Stimulated activated CD8-positive, alpha-beta memory T cell treated with anti-CD3 and anti-CD28 coated beads, Interleukin-4, amount 100 ng/mL, for 48 hours (primary cell): ENCODE measurements at regions not wholly inside any gene's neighbourhood (a gene's known extent, or its start where the extent isn't known, plus 50 kb on each side); places are given as distances from the start of the nearest gene placed in this dataset.

ENCODE experiments used
- DNase-seq: peaks from one replicate; pipeline ENCODE4 v3.0.0-alpha.2; 2020

- no peak for DNase-seq
Measured at GRCh38 chr6:26149240-26149639, 62.0 kb downstream of the HFE start.

- DNase-seq = no peak
Measured at GRCh38 chr6:26152226-26153101, 65.2 kb downstream of the HFE start.

DNA sequence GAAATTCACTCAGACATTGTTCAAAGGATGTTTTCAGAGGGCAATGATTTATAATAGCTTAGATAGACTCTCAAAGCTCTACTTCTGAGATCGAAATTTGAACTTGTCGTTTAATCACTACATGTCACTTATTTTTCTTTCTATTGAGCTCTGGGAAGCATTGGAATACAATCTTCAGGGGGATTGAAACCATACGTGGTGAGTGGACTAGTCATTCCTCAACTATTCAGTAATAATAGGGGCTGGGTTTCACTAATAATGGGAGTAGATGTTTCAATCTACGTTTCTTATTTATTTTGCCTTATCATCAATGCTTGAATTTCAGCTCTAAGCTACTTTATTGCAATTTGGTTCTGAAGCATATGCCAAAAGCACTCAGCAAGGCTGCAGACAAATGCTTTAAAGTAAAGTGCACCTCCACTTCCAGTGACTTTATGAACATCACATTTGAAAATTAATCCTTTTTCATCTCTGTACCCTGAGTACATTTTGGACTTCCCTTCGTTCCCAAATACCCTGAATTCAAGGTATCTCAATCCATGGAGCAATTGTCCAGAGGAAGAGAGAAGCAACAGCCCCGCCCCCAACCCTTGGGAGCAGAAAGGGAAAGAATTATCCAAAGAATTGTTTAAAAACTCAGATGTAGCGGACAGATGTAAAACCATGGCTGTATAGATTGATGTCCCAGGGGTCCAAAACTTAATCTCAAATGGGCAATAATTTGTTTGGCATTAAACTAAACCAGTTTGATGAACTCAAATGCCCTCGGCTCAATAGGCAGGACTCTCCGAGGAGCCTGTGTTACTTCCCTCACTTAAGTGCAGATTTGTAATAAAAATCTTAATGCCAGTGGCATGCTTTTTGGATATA lies 68.1 kb downstream of the HFE start:
- no peak for DNase-seq

DNA sequence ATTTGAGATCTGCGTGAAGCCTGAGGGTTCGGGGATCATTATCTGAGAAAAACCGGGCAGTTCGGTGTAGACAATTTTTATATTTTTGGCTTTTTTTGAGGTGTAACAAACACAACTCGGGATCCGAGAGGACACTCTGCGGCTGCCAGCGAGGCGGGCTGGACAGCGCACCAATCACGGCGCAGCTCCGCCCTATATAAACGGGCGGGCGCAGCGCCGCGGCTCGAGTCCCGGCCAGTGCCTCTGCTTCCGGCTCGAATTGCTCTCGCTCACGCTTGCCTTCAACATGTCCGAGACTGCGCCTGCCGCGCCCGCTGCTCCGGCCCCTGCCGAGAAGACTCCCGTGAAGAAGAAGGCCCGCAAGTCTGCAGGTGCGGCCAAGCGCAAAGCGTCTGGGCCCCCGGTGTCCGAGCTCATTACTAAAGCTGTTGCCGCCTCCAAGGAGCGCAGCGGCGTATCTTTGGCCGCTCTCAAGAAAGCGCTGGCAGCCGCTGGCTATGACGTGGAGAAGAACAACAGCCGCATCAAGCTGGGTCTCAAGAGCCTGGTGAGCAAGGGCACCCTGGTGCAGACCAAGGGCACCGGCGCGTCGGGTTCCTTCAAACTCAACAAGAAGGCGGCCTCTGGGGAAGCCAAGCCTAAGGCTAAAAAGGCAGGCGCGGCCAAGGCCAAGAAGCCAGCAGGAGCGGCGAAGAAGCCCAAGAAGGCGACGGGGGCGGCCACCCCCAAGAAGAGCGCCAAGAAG lies 69.0 kb downstream of the HFE start:
- peak; percentile 88 for DNase-seq

DNA sequence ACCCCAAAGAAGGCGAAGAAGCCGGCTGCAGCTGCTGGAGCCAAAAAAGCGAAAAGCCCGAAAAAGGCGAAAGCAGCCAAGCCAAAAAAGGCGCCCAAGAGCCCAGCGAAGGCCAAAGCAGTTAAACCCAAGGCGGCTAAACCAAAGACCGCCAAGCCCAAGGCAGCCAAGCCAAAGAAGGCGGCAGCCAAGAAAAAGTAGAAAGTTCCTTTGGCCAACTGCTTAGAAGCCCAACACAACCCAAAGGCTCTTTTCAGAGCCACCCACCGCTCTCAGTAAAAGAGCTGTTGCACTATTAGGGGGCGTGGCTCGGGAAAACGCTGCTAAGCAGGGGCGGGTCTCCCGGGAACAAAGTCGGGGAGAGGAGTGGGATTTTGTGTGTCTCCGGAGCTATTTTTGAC lies 69.6 kb downstream of the HFE start:
- peak; percentile 83 for DNase-seq

DNA sequence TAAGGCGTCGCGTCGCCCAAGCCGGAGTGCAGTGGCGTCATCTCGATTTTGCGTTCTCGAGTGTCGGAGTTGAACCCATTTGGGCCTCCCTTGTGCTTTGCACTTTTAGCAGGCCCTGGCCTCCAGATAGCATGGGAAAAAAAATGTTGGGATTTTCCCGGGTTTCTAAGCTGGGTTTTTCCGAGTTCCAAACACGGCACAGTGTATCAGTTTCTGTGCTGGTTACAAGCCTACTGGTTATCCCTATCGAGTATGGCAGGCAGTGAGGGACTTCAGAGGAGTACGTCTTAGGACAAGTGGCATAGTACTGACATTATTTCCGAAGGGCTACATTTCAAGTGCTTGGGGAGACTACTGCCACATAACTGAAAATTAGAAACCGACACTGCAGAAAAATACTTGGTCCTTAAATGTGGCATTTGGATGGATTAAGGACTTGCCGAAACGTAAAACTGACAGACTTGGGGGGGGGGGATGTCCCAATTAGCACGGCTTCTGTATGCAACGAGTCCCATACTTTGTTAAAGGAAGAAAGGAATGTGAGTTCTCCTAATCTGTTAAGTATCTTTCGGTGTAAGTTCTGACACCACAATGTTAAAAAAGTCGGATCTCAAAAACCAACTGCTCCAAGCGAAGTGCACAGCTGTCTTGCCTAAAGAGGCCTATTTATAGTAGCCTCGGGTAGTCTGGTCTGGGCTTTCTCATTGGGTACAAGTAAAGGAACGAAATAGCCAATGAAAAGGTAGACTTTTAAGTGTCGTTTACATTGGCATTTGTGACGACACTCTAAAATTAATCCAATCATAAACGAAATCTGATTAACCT lies 70.2 kb downstream of the HFE start:
- no peak for DNase-seq

DNA sequence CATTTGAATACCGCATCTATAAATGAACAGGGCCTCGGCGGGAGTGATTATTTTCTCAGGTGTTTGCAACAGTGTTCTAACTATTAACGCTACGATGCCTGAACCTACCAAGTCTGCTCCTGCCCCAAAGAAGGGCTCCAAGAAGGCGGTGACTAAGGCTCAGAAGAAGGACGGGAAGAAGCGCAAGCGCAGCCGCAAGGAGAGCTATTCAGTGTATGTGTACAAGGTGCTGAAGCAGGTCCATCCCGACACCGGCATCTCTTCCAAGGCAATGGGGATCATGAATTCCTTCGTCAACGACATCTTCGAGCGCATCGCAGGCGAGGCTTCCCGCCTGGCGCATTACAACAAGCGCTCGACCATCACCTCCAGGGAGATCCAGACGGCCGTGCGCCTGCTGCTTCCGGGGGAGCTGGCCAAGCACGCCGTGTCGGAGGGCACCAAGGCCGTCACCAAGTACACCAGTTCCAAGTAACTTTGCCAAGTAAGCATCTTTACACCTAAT lies 70.9 kb downstream of the HFE start:
- peak; percentile 84 for DNase-seq

- DNase-seq = peak; percentile 68
Measured at GRCh38 chr6:26158581-26159356, 71.5 kb downstream of the HFE start.

DNA sequence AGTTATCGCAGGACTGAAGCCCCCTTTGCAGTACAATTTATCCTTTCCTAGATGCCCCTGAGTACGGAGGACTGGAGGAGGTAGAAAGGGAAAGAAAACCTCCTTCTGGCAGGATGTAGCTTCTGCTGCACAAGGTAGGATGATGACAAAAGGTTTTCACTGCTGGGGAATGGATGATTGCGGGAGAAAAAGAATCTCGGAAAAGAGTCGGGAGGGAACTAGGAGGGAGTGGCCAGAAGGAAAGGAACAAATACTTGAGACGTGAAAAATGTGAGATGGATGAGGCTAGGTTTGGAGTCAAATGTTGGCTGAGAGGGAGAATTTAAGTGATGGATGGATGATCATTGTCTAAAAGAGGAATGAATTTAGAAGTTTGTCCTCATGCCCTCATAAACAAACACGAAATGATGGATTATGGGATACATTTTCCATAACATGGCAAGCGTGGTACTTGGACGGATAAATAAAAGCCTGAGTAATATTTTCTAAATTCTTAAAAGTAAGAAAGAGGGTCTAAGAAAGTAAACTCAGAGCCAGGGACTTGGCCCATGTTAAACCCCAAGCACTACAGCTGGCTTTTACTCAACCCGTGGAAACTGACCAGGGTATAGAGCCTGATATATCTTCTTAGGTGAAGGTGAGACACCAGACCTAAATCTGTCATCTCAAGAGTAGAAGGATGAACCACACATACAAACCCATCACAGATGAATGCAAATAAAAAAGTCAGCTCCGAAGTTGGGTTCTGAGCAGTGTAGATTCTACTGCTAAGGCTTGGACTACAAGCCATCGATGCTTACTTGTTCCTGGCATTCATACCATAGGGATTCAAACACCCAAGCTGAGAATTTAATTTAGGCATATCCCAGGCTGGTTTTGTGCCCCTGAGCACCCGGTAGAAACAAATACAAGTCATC lies 72.4 kb downstream of the HFE start:
- no peak for DNase-seq

GRCh38 chr6:26161322-26161721 lies 74.1 kb downstream of the HFE start:
- DNase-seq = no peak

DNA sequence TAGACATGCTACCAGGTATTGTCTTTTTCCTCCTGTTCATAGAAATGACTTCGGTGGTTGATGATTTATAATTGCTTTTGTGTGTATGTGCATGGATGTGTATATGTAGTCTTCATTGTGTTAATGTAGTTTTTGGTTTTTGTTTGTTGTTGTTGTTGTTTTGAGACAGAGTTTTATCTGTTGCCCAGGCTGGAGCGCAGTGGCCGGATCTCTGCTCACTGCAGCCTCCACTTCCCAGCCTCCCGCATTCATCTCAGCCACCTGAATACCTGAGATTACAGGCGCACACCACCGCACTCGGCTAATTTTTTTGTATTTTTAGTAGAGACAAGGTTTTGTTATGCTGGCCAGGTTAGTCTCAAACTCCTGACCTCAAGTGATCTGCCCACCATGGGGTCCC lies 75.2 kb downstream of the HFE start:
- DNase-seq = no peak

- no peak for DNase-seq
Measured at GRCh38 chr6:26163427-26164119, 76.3 kb downstream of the HFE start.

GRCh38 chr6:26164120-26164505 lies 76.9 kb downstream of the HFE start:
- DNase-seq = no peak

DNA sequence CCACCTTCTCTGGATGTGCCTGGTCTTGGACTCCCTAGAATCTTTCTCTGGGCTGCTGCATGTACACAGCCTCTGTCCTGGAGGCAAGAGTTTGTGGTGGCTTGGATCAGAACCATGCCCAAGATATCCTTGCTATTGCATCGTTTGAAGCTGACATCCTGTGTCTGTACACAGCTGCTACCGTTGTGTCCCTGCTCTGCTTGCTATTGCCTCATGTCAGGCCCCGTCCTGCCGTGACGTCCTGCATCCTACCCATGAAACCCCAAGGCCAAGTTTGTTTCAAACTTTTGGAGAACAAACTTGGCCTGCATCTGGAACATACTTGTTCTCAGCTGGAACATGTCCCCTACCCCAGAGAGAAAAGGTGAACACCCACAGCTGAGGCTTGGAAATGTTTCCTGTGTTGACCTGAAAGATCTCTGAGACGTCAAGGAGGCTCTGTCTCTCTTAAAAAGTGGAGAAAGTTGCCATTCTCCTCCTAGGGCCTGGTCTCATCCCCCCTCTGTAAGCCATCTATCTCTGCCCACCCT lies 78.1 kb downstream of the HFE start:
- no peak for DNase-seq

- no peak for DNase-seq
Measured at GRCh38 chr6:26170181-26170580, 83.0 kb downstream of the HFE start.

- DNase-seq = no peak
Measured at GRCh38 chr6:26170951-26171841, 84.0 kb downstream of the HFE start.

GRCh38 chr6:26172608-26172968 lies 85.4 kb downstream of the HFE start:
- DNase-seq = peak; percentile 43

GRCh38 chr6:26173836-26174145 lies 86.6 kb downstream of the HFE start:
- DNase-seq = no peak

- DNase-seq = no peak
Measured at GRCh38 chr6:26175033-26175427, 87.8 kb downstream of the HFE start.
